K562 (cell line): ENCODE measurements at regions not wholly inside any gene's neighbourhood (a gene's known extent, or its start where the extent isn't known, plus 50 kb on each side); places are given as distances from the start of the nearest gene placed in this dataset.

Source experiments
- ATAC-seq: fragments of 200-7000 bp; cut with Tn5 transposase; 3 replicates; pipeline ENCODE4 v1.9.1; 2020; ENCODE audit warnings: moderate library complexity
- BruUV-seq: library from RNA; stranded (reverse); fragments of 400-500 nt; replicated peaks from 2 replicates; lab custom pipeline; 2021; lab: Mats Ljungman, UMichigan
- CTCF ChIA-PET: fragments of 300-600 bp; formaldehyde crosslinking; extraction: SDS; loops from one replicate; lab custom pipeline; 2021; ENCODE audit warnings: low intra/inter-chr PET ratio; lab: Yijun Ruan, JAX
- POLR2A ChIA-PET: fragments of 300-600, 350-650 bp; sonication (Branson Sonifier 250); formaldehyde crosslinking; extraction: SDS; loops from one replicate; lab custom pipeline; 2021; ENCODE audit warnings: antibody characterized with exemption, inconsistent platforms; lab: Yijun Ruan, JAX
- DNase-seq, 4 experiments: peaks; one replicate each; pipeline versions ENCODE4 v3.0.0 to v3.0.0-alpha.2; 2011 to 2018; ENCODE audit warnings: low spot score in 3 of 4, mixed read lengths in 3 of 4; ENCODE audit errors: extremely low read depth in 1 of 4
- FAIRE-seq: peaks from 2 replicates; lab custom pipeline; 2011; peaks lifted over from hg19 to GRCh38; lab: Jason Lieb, UNC
- H2AFZ ChIP-seq: 2 replicates; pipeline ENCODE4 v1.6.0; 2011; ENCODE audit warnings: low read depth, low read length, control low read depth, inconsistent platforms
- H3K27ac ChIP-seq: fragments of 200-600 bp; 3 replicates; pipeline ENCODE4 v1.8.0; 2011; ENCODE audit warnings: low read depth, mild to moderate bottlenecking, control low read depth, inconsistent platforms, low read length, moderate library complexity, mixed read lengths; ENCODE audit errors: extremely low read depth
- H3K27me3 ChIP-seq, 2 experiments: fragments of 300-600 bp in 1 of 2; 2 replicates in 1 of 2; 3 replicates in 1 of 2; pipeline versions ENCODE4 v1.6.0 to v1.8.0; 2011; ENCODE audit warnings: inconsistent platforms in 2 of 2, low read length in 2 of 2, mild to moderate bottlenecking in 1 of 2, mixed read lengths in 1 of 2, moderate library complexity in 1 of 2; ENCODE audit not compliant: control insufficient read depth in 2 of 2, insufficient read depth in 2 of 2
- H3K36me3 ChIP-seq: fragments of 300-600 bp; 3 replicates; pipeline ENCODE4 v1.8.0; 2011; ENCODE audit warnings: mild to moderate bottlenecking, low read length, inconsistent platforms; ENCODE audit not compliant: control insufficient read depth, insufficient read depth
- H3K4me1 ChIP-seq, 2 experiments: fragments of 200-600 bp in 1 of 2; replicated peaks in 1 of 2; 2 replicates in 1 of 2; 3 replicates in 1 of 2; pipeline versions ENCODE4 v1.5.1 to v1.8.0; 2011; ENCODE audit warnings: inconsistent platforms in 2 of 2, low read length in 2 of 2, mild to moderate bottlenecking in 1 of 2, mixed read lengths in 1 of 2, moderate library complexity in 1 of 2; ENCODE audit not compliant: control insufficient read depth in 2 of 2, insufficient read depth in 2 of 2
- H3K4me2 ChIP-seq: 2 replicates; pipeline ENCODE4 v1.6.1; 2011; ENCODE audit warnings: low read length, control low read depth, inconsistent platforms, mixed read lengths; ENCODE audit not compliant: insufficient read depth
- H3K4me3 ChIP-seq: fragments of 200-600 bp; sonication (generic), shearing (Covaris generic); 2 replicates; pipeline ENCODE4 v1.5.1; 2016; ENCODE audit warnings: control low read depth, inconsistent platforms
- H3K79me2 ChIP-seq: fragments of 200-600 bp; 3 replicates; pipeline ENCODE4 v1.8.0; 2011; ENCODE audit warnings: low read length, inconsistent platforms; ENCODE audit not compliant: control insufficient read depth, insufficient read depth
- H3K9ac ChIP-seq, 2 experiments: 2 replicates each; pipeline versions ENCODE4 v1.6.0 to v1.6.1; 2011; ENCODE audit warnings: low read depth in 2 of 2, low read length in 2 of 2, control low read depth in 1 of 2, inconsistent platforms in 1 of 2, mild to moderate bottlenecking in 1 of 2, mixed read lengths in 1 of 2; ENCODE audit not compliant: insufficient read depth in 1 of 2
- H3K9me1 ChIP-seq: one replicate; pipeline ENCODE4 v1.6.0; 2011; ENCODE audit warnings: inconsistent platforms, mild to moderate bottlenecking, low read length, moderate library complexity; ENCODE audit not compliant: control insufficient read depth, insufficient read depth
- H3K9me3 ChIP-seq: replicated peaks from 2 replicates; pipeline ENCODE4 v1.5.1; 2011; ENCODE audit warnings: low read depth, low read length, inconsistent platforms; ENCODE audit not compliant: control insufficient read depth, insufficient read depth
- H4K20me1 ChIP-seq: replicated peaks from 2 replicates; pipeline ENCODE4 v1.6.1; 2011; ENCODE audit warnings: low read length, inconsistent platforms, mixed read lengths; ENCODE audit not compliant: control insufficient read depth, insufficient read depth
- BHLHE40 ChIP-seq: IDR thresholded peaks from 2 replicates; pipeline ENCODE4 v1.6.1; 2011; ENCODE audit warnings: low read length, improper control_type of control experiment
- CHD4 ChIP-seq: fragments of 200-600 bp; sonication (generic); IDR thresholded peaks from 3 replicates; pipeline ENCODE4 v1.6.1; 2012; ENCODE audit warnings: low read depth, mild to moderate bottlenecking, mixed read lengths, low read length, inconsistent platforms; ENCODE audit not compliant: insufficient read depth, insufficient replicate concordance, poor library complexity, severe bottlenecking
- GATAD2B ChIP-seq: fragments of 450-650 bp; IDR thresholded peaks from 2 replicates; pipeline ENCODE4 v1.6.1; 2017; ENCODE audit warnings: mild to moderate bottlenecking, borderline replicate concordance
- NR2C2 ChIP-seq, 2 experiments: fragments of 200-800 bp in 1 of 2; sonication (Bioruptor generic) in 1 of 2; sonication (generic) in 1 of 2; formaldehyde crosslinking in 1 of 2; IDR thresholded peaks; 2 replicates each; pipeline versions ENCODE4 v1.6.1 to v1.8.0; 2016 to 2022; ENCODE audit warnings: mild to moderate bottlenecking in 1 of 2, missing compliant biosample characterization in 1 of 2, missing genetic modification characterization in 1 of 2, missing genetic modification reagents in 1 of 2
- PTTG1 ChIP-seq: fragments of 450-650 bp; IDR thresholded peaks from 2 replicates; pipeline ENCODE4 v1.6.1; 2016; ENCODE audit warnings: low read depth, mild to moderate bottlenecking, missing genetic modification characterization, missing compliant biosample characterization
- SIX5 ChIP-seq, 2 experiments: IDR thresholded peaks; 2 replicates each; pipeline ENCODE4 v1.6.1; 2011; ENCODE audit warnings: low read length in 2 of 2, borderline replicate concordance in 1 of 2, low read depth in 1 of 2, mild to moderate bottlenecking in 1 of 2, moderate library complexity in 1 of 2; ENCODE audit not compliant: insufficient read depth in 1 of 2
- WGBS: fragments of 100-300 bp; shearing (Covaris generic); methylation state at CpG from one replicate; pipeline ENCODE4 v1.1.6; 2016; ENCODE audit warnings: low coverage, mixed read lengths; ENCODE audit not compliant: insufficient coverage; ENCODE audit errors: missing lambda C conversion rate; 5-methylcytosine and 5-hydroxymethylcytosine counted together
- in situ Hi-C: fragments of 300-500 bp; cut with MboI; formaldehyde crosslinking; loops from 4 replicates; pipeline ENCODE4 v1.15.0; 2018; ENCODE audit warnings: inconsistent platforms, mixed read lengths
- intact Hi-C: fragments of 100-400 bp; cut with micrococcal nuclease; formaldehyde crosslinking; loops from 2 replicates; pipeline ENCODE4 v1.14.2; 2022
- TF ChIP-seq, protein P1 (sequence below): fragments of 250-450 bp; sonication (Bioruptor Pico); IDR thresholded peaks from 2 replicates; pipeline ENCODE4 v1.5.0; 2021; ENCODE audit warnings: mild to moderate bottlenecking, borderline replicate concordance
- TF ChIP-seq, protein P2 (sequence below), 2 experiments: fragments of 450-650 bp; formaldehyde crosslinking in 1 of 2; IDR thresholded peaks; 2 replicates each; pipeline versions ENCODE4 v1.4.0 to v1.6.1; 2014 to 2020; ENCODE audit warnings: mild to moderate bottlenecking in 2 of 2, borderline replicate concordance in 1 of 2, low read depth in 1 of 2

- Histone ChIP-seq H3K27me3 (no peaks in the 10 kb centered on the region), H3K79me2 (no peaks in the 10 kb centered on the region), H3K4me2 (no peak overlapping the region), H3K4me1 (no peaks in the 10 kb centered on the region), H3K4me3 (no peak overlapping the region), H3K9me1 (no peaks in the 10 kb centered on the region), H4K20me1 (no peaks in the 10 kb centered on the region), H3K9me3 (no peaks in the 10 kb centered on the region), H3K27ac (no peak overlapping the region), H2AFZ (no peak overlapping the region)
- DNase-seq: no peak
- ATAC-seq: no peak
- in situ Hi-C loops: no loop called here
- POLR2A ChIA-PET: no interaction called here
- 0% methylated on average over 3 of the region's 3 CpGs for WGBS
- CTCF ChIA-PET: no interaction called here
- TF ChIP-seq CHD4 (no peak), BHLHE40 (no peak), SIX5 (IDR thresholded peaks at IDR 0.05; ENCODE audit: borderline replicate concordance in 1 of 2, insufficient read depth in 1 of 2, low read depth in 1 of 2, low read length in 2 of 2) (no peak), GATAD2B (no peak), NR2C2 (CRISPR knock-in tag; IDR thresholded peaks at IDR 0.05) (no peak), NR2C2 (tag; IDR thresholded peaks at IDR 0.05) (no peak), PTTG1 (tag) (no peak)
- TF ChIP-seq, protein P1, sequence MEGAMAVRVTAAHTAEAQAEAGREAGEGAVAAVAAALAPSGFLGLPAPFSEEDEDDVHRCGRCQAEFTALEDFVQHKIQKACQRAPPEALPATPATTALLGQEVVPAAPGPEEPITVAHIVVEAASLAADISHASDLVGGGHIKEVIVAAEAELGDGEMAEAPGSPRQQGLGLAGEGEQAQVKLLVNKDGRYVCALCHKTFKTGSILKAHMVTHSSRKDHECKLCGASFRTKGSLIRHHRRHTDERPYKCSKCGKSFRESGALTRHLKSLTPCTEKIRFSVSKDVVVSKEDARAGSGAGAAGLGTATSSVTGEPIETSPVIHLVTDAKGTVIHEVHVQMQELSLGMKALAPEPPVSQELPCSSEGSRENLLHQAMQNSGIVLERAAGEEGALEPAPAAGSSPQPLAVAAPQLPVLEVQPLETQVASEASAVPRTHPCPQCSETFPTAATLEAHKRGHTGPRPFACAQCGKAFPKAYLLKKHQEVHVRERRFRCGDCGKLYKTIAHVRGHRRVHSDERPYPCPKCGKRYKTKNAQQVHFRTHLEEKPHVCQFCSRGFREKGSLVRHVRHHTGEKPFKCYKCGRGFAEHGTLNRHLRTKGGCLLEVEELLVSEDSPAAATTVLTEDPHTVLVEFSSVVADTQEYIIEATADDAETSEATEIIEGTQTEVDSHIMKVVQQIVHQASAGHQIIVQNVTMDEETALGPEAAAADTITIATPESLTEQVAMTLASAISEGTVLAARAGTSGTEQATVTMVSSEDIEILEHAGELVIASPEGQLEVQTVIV (CRISPR knock-in tag): no peak
- TF ChIP-seq, protein P2, sequence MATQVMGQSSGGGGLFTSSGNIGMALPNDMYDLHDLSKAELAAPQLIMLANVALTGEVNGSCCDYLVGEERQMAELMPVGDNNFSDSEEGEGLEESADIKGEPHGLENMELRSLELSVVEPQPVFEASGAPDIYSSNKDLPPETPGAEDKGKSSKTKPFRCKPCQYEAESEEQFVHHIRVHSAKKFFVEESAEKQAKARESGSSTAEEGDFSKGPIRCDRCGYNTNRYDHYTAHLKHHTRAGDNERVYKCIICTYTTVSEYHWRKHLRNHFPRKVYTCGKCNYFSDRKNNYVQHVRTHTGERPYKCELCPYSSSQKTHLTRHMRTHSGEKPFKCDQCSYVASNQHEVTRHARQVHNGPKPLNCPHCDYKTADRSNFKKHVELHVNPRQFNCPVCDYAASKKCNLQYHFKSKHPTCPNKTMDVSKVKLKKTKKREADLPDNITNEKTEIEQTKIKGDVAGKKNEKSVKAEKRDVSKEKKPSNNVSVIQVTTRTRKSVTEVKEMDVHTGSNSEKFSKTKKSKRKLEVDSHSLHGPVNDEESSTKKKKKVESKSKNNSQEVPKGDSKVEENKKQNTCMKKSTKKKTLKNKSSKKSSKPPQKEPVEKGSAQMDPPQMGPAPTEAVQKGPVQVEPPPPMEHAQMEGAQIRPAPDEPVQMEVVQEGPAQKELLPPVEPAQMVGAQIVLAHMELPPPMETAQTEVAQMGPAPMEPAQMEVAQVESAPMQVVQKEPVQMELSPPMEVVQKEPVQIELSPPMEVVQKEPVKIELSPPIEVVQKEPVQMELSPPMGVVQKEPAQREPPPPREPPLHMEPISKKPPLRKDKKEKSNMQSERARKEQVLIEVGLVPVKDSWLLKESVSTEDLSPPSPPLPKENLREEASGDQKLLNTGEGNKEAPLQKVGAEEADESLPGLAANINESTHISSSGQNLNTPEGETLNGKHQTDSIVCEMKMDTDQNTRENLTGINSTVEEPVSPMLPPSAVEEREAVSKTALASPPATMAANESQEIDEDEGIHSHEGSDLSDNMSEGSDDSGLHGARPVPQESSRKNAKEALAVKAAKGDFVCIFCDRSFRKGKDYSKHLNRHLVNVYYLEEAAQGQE (IDR thresholded peaks at IDR 0.05; ENCODE audit: borderline replicate concordance): no peak
- TF ChIP-seq, protein P2 (CRISPR knock-in tag; IDR thresholded peaks at IDR 0.05; ENCODE audit: low read depth): no peak
- TF ChIP-seq, all 486 proteins: peak for 0
- Histone ChIP-seq H3K9ac (no peak overlapping the region), H3K36me3 (no peaks in the 10 kb centered on the region)
- intact Hi-C loops: no loop called here
- BruUV-seq: no TSS peak
- no peak for FAIRE-seq
These were observed 786.8 kb downstream of the FAM181B start for GRCh38 chr11:81946831-81947230.
